ENCODE measurements at regions not wholly inside any gene's neighbourhood (a gene's known extent, or its start where the extent isn't known, plus 50 kb on each side); places are given as distances from the start of the nearest gene placed in this dataset.
"Not testable (repeated sequence)": the region's sequence is repeated elsewhere in the genome, so short reads cannot be mapped to it uniquely, and the experiment has no call there.

- no peak for TF ChIP-seq CTCF (IDR thresholded peaks at IDR 0.05)
- H3K27ac Mint-ChIP-seq, result no peak overlapping the region
- H3K9me3 Mint-ChIP-seq, result peaks cover 43% of the 10 kb centered on the region
- no peak overlapping the region for H3K4me3 Mint-ChIP-seq
- H3K27me3 Mint-ChIP-seq (ENCODE audit: insufficient read depth), result no peaks in the 10 kb centered on the region
- DNase-seq, result no peak
- H3K4me1 Mint-ChIP-seq (ENCODE audit: low read depth), result no peaks in the 10 kb centered on the region
- H3K36me3 Mint-ChIP-seq (ENCODE audit: low read depth), result no peaks in the 10 kb centered on the region; the same call in 1 of the 2 replicates
Measured at GRCh38 chr3:89954137-89954536, 846.7 kb downstream of the EPHA3 start.

- DNase-seq, result no peak
- Mint-ChIP-seq H3K27me3 (ENCODE audit: insufficient read depth) (no peaks in the 10 kb centered on the region), H3K4me1 (ENCODE audit: low read depth) (no peaks in the 10 kb centered on the region), H3K27ac (no peak overlapping the region), H3K9me3 (peaks cover 35% of the 10 kb centered on the region), H3K36me3 (ENCODE audit: low read depth) (no peaks in the 10 kb centered on the region; the same call in 1 of the 2 replicates), H3K4me3 (no peak overlapping the region)
- TF ChIP-seq CTCF (IDR thresholded peaks at IDR 0.05), result no peak
Measured at GRCh38 chr3:89955156-89955555, 847.7 kb downstream of the EPHA3 start.

DNA sequence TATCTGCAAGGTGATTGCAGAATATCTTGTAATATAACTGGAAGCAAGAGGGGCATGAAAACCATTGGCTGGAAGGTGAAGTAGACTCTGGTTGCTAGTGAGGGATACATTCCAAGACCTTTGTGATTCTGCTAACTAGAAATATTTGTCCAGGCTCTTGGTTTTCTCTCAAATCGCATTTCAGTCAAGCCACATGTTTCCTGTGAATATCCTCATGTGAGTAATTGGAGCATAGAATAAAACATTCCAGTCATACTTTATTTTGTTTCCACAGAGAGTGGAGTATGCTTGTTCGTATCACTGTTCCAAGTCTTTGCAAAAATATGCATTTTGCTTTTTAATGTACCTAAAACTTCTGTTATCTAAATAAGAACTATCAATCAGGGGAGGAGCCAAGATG, 850.0 kb downstream of the EPHA3 start:
- no peak overlapping the region for H3K4me3 Mint-ChIP-seq
- peaks cover 32% of the 10 kb centered on the region for H3K9me3 Mint-ChIP-seq
- H3K27ac Mint-ChIP-seq, result no peak overlapping the region
- no peaks in the 10 kb centered on the region; the same call in 1 of the 2 replicates for H3K36me3 Mint-ChIP-seq (ENCODE audit: low read depth)
- H3K27me3 Mint-ChIP-seq (ENCODE audit: insufficient read depth), result no peaks in the 10 kb centered on the region
- TF ChIP-seq CTCF (IDR thresholded peaks at IDR 0.05), result no peak
- no peaks in the 10 kb centered on the region for H3K4me1 Mint-ChIP-seq (ENCODE audit: low read depth)
- no peak for DNase-seq

- not testable (repeated sequence) for H3K4me1 Mint-ChIP-seq (ENCODE audit: low read depth); H3K4me3 Mint-ChIP-seq; H3K27me3 Mint-ChIP-seq (ENCODE audit: insufficient read depth); DNase-seq; H3K36me3 Mint-ChIP-seq (ENCODE audit: low read depth); H3K27ac Mint-ChIP-seq
- peaks cover 32% of the 10 kb centered on the region for H3K9me3 Mint-ChIP-seq
Measured at GRCh38 chr3:89958163-89958562, 850.7 kb downstream of the EPHA3 start.

DNA sequence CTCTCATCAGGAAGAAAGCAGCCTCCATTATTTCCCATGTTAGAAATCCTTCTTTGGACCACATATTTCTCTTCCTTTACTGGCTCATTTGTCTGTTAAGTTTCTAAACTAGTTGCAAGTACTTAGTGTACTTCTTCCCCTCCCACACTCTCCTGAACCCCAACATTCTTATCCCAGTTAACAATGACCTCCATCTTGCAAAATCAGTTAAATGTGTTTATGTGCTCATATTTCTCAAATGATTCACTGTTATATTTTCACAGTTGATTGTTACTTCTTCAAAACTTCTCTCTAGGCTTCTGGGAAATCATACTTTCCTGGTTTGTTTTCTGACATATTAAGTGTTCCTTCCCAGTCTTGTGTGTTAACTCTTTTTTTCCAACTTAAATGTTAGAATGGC, 856.9 kb downstream of the EPHA3 start:
- no peak for DNase-seq
- no peaks in the 10 kb centered on the region for H3K4me1 Mint-ChIP-seq (ENCODE audit: low read depth)
- H3K36me3 Mint-ChIP-seq (ENCODE audit: low read depth), result no peaks in the 10 kb centered on the region
- TF ChIP-seq CTCF (IDR thresholded peaks at IDR 0.05), result no peak
- peaks cover 28% of the 10 kb centered on the region for H3K9me3 Mint-ChIP-seq
- H3K27me3 Mint-ChIP-seq (ENCODE audit: insufficient read depth), result no peaks in the 10 kb centered on the region
- H3K4me3 Mint-ChIP-seq, result no peak overlapping the region
- H3K27ac Mint-ChIP-seq, result no peak overlapping the region

DNA sequence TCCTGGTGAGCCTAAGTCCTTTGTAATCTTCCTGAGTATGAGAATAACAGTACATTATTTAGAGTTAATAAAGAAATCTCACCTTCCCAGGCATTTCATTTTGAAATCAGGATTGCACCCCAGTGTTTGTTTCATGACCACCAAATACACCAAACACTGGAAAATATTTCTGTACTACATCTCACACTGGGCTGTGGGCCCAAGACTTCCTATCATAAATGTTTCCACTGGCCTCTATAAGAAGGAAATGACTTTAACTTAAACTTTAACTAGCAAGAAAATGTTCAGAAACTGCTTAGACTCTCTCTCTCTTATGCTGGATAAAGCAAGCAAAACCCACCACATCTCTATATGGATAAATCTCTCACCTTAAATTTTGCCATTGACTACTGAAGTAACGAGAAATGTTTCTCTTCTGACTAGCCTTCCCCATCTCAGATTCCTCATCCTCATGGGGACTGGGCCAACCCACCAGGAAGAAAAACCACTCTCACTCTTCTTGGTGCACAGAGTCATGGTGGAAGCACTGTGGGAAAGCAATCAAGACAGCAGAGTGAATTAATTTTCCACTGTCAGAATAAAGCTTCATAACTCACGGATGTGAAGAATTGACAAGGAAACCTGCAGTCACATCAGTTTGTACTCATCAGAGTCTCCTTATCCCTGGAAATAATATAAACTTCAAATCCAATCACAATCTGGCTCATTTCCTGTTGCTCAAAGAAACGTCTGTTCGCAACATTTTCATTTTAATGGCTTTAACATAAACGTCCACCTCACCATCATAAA, 859.6 kb downstream of the EPHA3 start:
- H3K27ac Mint-ChIP-seq, result no peak overlapping the region
- no peaks in the 10 kb centered on the region for H3K4me1 Mint-ChIP-seq (ENCODE audit: low read depth)
- H3K4me3 Mint-ChIP-seq, result no peak overlapping the region
- TF ChIP-seq CTCF (IDR thresholded peaks at IDR 0.05), result no peak
- H3K9me3 Mint-ChIP-seq, result peaks cover 28% of the 10 kb centered on the region
- H3K27me3 Mint-ChIP-seq (ENCODE audit: insufficient read depth), result no peaks in the 10 kb centered on the region
- H3K36me3 Mint-ChIP-seq (ENCODE audit: low read depth), result no peaks in the 10 kb centered on the region
- no peak for DNase-seq
